Progenitor cell of endocrine pancreas (in vitro differentiated cells): ENCODE measurements at regions not wholly inside any gene's neighbourhood (a gene's known extent, or its start where the extent isn't known, plus 50 kb on each side); places are given as distances from the start of the nearest gene placed in this dataset.

Experiments used
- DNase-seq: peaks from one replicate; pipeline ENCODE4 v3.0.0; 2021; ENCODE audit warnings: low spot score; ENCODE audit not compliant: unreplicated experiment
- H3K27ac Mint-ChIP-seq: 2 replicates; pipeline ENCODE4 v1.8.0; 2021; ENCODE audit warnings: mild to moderate bottlenecking, moderate library complexity, mixed read lengths
- H3K27me3 Mint-ChIP-seq: 2 replicates; pipeline ENCODE4 v1.8.0; 2021; ENCODE audit warnings: mixed read lengths
- H3K36me3 Mint-ChIP-seq: 2 replicates; pipeline ENCODE4 v1.8.0; 2022; ENCODE audit warnings: mixed read lengths; ENCODE audit not compliant: insufficient read depth
- H3K4me1 Mint-ChIP-seq: 2 replicates; pipeline ENCODE4 v1.8.0; 2021; ENCODE audit warnings: low read depth, mixed read lengths
- H3K4me3 Mint-ChIP-seq: 2 replicates; pipeline ENCODE4 v1.8.0; 2021; ENCODE audit warnings: low read depth, mild to moderate bottlenecking, moderate library complexity, mixed read lengths
- H3K9me3 Mint-ChIP-seq: 2 replicates; pipeline ENCODE4 v1.8.0; 2021; ENCODE audit warnings: low read depth, mixed read lengths
- TF ChIP-seq, protein P1 (sequence below): fragments of 200-600 bp; sonication (generic); IDR thresholded peaks from one replicate; pipeline ENCODE4 v1.5.0; 2021; ENCODE audit warnings: antibody characterized with exemption, mild to moderate bottlenecking; ENCODE audit not compliant: unreplicated experiment

GRCh38 chr1:224486801-224487583, 52.4 kb upstream of the WDR26 start:
- no peak overlapping the region for H3K27ac Mint-ChIP-seq
- H3K4me1 Mint-ChIP-seq, result peaks cover under 1% of the 10 kb centered on the region
- no peaks in the 10 kb centered on the region for H3K36me3 Mint-ChIP-seq
- DNase-seq, result no peak
- H3K27me3 Mint-ChIP-seq, result no peaks in the 10 kb centered on the region
- TF ChIP-seq, protein P1, sequence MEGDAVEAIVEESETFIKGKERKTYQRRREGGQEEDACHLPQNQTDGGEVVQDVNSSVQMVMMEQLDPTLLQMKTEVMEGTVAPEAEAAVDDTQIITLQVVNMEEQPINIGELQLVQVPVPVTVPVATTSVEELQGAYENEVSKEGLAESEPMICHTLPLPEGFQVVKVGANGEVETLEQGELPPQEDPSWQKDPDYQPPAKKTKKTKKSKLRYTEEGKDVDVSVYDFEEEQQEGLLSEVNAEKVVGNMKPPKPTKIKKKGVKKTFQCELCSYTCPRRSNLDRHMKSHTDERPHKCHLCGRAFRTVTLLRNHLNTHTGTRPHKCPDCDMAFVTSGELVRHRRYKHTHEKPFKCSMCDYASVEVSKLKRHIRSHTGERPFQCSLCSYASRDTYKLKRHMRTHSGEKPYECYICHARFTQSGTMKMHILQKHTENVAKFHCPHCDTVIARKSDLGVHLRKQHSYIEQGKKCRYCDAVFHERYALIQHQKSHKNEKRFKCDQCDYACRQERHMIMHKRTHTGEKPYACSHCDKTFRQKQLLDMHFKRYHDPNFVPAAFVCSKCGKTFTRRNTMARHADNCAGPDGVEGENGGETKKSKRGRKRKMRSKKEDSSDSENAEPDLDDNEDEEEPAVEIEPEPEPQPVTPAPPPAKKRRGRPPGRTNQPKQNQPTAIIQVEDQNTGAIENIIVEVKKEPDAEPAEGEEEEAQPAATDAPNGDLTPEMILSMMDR, result no peak
- H3K4me3 Mint-ChIP-seq, result no peak overlapping the region
- peaks cover 9% of the 10 kb centered on the region for H3K9me3 Mint-ChIP-seq

GRCh38 chr1:224488806-224489499, 54.4 kb upstream of the WDR26 start:
- TF ChIP-seq, protein P1, result no peak
- H3K4me1 Mint-ChIP-seq, result peaks cover 17% of the 10 kb centered on the region
- no peaks in the 10 kb centered on the region for H3K36me3 Mint-ChIP-seq
- no peaks in the 10 kb centered on the region for H3K27me3 Mint-ChIP-seq
- H3K27ac Mint-ChIP-seq, result no peak overlapping the region
- DNase-seq, result no peak
- H3K9me3 Mint-ChIP-seq, result peaks cover 9% of the 10 kb centered on the region
- no peak overlapping the region for H3K4me3 Mint-ChIP-seq

DNA sequence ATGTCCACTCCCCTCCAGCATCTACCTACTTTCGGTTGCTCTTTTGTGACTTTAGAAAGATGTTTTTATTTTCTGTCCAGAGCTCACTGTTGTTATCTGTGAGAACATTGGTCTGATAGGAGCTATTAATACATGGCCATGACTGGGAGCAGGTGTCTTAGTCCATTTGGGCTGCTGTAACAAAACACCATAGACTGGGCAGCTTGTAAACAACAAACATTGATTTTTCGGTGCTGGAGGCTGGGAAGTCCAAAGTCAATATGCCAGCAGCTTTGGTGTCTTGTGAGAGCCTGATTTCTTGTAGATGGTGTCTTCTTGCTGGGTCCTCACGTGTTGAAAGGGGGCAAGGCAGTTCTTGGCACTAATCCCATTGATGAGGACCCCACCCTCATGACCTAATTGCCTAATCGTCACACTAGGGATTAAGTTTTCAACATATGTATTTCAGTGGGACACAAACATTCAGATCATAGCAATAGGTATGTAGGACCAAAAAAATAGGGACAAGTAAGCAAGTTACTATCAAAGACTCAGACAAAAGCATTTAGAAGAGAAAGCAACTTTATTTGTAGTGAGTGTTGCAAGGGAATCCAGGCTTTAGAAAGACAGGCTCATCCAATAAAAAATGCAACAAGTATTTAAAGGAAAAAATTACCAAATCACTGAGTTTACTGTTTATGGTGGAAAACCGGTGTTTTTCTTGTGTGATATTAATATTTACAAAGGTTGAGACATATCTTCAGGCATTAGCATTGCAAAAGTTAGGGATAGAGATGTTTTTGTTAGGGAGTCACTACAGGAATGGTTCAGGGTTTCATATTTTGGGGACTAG, 55.2 kb upstream of the WDR26 start:
- Mint-ChIP-seq H3K36me3 (no peaks in the 10 kb centered on the region), H3K4me1 (peaks cover 17% of the 10 kb centered on the region), H3K9me3 (peaks cover 9% of the 10 kb centered on the region), H3K4me3 (no peak overlapping the region), H3K27ac (no peak overlapping the region), H3K27me3 (no peaks in the 10 kb centered on the region)
- TF ChIP-seq, protein P1, result no peak
- DNase-seq, result no peak

DNA sequence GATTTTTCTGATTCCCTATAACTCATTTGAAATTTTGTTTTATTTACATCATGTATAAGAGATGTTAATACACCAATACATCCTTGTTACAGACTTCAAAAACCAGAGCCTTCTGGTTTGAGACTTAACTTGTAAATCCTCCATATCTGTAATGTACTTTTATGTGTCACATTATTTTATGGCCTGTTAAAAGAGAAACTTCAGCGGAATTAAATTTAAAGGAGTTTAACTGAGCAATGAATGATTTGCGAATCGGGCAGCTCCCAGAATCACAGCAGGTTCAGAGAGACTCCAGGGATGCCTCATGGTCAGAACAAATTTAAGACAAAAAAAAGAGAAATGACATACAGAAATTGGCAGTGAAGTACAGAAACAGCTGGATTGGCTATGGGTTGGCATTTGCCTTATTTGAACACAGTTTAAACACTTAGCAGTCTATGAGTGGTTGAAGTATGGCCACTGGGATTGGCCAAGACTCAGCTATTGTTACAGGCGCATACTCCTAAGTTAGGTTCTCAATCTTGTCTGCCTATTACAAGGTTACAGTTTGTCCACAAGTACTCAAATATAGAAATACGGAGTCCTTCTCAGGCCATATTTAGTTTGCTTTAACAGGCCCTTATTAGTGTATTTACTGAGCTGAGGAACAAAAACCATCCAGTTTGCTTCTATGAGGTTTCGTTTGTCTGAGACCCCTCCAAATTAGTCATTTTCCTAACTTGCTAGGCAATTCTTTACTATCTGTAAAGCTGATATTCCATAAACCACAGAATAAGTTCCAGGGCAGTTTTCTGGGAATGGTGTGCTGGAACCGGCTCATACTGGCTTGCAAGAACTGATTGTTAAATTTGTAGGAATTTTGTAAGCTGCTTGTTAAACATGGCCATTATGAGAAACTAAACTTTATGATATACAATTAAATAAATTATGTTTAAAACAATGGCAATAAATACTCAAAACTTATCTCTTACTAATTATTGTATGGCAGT, 56.2 kb upstream of the WDR26 start:
- TF ChIP-seq, protein P1, result no peak
- no peaks in the 10 kb centered on the region for H3K27me3 Mint-ChIP-seq
- H3K36me3 Mint-ChIP-seq, result no peaks in the 10 kb centered on the region
- H3K9me3 Mint-ChIP-seq, result peaks cover 9% of the 10 kb centered on the region
- DNase-seq, result no peak
- peaks cover 17% of the 10 kb centered on the region for H3K4me1 Mint-ChIP-seq
- H3K27ac Mint-ChIP-seq, result no peak overlapping the region
- H3K4me3 Mint-ChIP-seq, result no peak overlapping the region
